ENCODE measurements at regions not wholly inside any gene's neighbourhood (a gene's known extent, or its start where the extent isn't known, plus 50 kb on each side); places are given as distances from the start of the nearest gene placed in this dataset.

GRCh38 chr7:132066761-132067171 lies 509.5 kb downstream of the PLXNA4 start:
- no peak for TF ChIP-seq CTCF (conservative IDR thresholded peaks at IDR 0.05; ENCODE audit: low read depth, low read length)
- TF ChIP-seq RFX5 (IDR thresholded peaks at IDR 0.05; ENCODE audit: low read depth, low read length): no peak
- TF ChIP-seq CHD1 (IDR thresholded peaks at IDR 0.05; ENCODE audit: low read depth, low read length): no peak

Measured in IMR-90 (cell line).